HTR-8/SVneo (cell line): ENCODE measurements at regions not wholly inside any gene's neighbourhood (a gene's known extent, or its start where the extent isn't known, plus 50 kb on each side); places are given as distances from the start of the nearest gene placed in this dataset.
"Not testable (repeated sequence)": the region's sequence is repeated elsewhere in the genome, so short reads cannot be mapped to it uniquely, and the experiment has no call there.

Experiments used
- DNase-seq: peaks from one replicate; pipeline ENCODE4 v3.0.0; 2011; ENCODE audit warnings: low spot score, mixed read lengths; ENCODE audit not compliant: insufficient read length
- FAIRE-seq: peaks from 2 replicates; lab custom pipeline; 2011; peaks lifted over from hg19 to GRCh38; lab: Jason Lieb, UNC

DNA sequence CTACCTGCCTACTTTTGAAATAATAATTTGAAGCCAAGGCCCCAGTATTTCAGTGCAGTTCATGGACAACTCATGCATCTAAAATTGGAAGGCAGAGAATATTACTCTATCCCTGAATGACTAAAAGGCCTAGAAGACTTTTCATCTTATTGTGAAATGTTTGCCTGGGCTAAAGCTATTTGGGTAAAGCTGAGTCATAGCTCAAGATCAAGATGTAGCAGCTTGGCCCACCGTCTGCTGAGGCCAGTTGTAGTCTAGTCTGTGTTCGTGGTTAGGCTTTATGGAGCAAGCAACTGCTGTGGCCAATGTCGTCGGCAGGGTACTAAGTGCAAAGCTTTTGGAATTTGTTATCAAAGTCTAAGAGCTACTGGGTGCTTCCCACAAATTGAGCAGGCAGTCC lies 929.1 kb downstream of the RAB28 start:
- FAIRE-seq: no peak
- DNase-seq: no peak

GRCh38 chr4:12548678-12549077 lies 935.5 kb downstream of the RAB28 start:
- FAIRE-seq (no peak), DNase-seq (no peak)

DNA sequence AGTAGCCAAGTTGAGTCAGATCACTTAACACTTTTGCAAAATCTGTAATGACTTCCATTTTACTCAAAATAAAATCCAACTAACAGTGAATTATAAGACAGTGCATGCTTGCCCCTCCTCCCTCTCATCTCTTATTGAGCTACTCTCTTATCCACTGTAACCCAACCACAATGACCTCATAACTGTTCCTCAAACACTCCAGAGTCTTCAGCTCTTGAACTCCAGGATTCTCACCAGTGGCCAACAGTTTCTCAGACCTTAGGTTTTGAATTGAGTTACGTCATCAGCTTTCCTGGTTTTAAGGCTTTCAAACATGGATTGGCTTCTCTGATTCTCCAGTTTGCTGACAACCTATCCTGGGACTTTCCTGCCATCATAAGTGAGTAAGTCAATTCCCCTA lies 938.3 kb downstream of the RAB28 start:
- FAIRE-seq (no peak), DNase-seq (no peak)

- FAIRE-seq: no peak
- no peak for DNase-seq
Observed at GRCh38 chr4:12538162-12538561, 946.0 kb downstream of the RAB28 start.

GRCh38 chr4:12534684-12535083 lies 949.5 kb downstream of the RAB28 start:
- FAIRE-seq: no peak
- DNase-seq: no peak

GRCh38 chr4:12519426-12519825 lies 964.7 kb downstream of the RAB28 start:
- DNase-seq (no peak), FAIRE-seq (no peak)

DNA sequence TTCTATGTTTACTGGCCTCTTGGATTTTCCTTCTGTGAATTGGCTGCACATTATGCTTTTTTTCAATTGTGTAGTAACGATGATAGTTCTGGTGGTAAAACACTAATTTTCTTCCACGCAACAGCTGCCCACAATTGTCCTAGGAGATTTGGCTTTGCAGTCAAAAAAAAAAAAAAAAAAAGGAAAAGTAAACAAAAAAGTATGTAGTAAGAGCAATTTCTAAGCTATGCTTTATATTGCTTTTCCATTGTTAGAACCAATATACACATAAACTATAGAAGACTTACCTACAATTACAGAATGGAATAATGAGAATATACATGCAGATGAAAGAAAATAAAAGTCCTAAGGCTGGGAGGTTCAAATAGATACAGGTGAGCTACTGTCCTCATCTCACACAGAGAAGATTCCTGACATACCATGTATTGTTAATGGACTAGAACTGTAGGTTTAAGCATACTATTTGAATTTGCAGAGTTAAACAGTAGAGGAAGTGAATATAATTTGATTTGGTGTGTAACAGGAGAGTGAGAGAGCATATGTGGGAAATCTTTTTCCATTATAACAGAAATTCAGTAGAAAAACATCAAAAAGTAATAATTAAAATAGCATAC lies 976.2 kb downstream of the RAB28 start:
- FAIRE-seq (no peak), DNase-seq (no peak)

DNA sequence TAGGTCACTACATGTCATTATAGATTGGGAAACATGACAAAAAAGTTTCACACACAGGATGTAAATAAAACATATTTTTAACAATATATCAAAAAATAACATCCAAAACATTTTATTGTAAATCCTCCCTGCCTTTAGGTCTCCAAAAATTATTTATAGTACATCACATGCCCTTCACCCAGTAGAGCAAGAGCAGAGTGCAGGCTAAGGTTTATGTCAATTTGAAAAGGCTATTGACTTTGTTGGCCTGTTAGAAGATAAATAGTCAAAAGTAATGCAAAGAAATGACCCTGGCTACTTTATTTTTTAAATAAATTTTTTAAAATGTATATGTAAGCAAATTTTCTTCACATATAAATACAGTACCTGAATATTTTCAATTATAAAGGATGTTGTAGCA lies 983.7 kb downstream of the RAB28 start:
- DNase-seq (no peak), FAIRE-seq (no peak)

GRCh38 chr4:12499693-12500092 lies 984.4 kb downstream of the RAB28 start:
- DNase-seq: no peak

GRCh38 chr4:12495211-12495610 lies 988.9 kb downstream of the RAB28 start:
- DNase-seq: no peak
- FAIRE-seq: no peak

More at GRCh38 chr4:12499693-12500092, 984.4 kb downstream of the RAB28 start:
- FAIRE-seq: no peak

- FAIRE-seq (no peak), DNase-seq (no peak)
Observed at GRCh38 chr4:12492730-12493393, 991.3 kb downstream of the RAB28 start.

GRCh38 chr4:12488672-12489071 lies 995.5 kb downstream of the RAB28 start:
- FAIRE-seq (no peak), DNase-seq (no peak)

- FAIRE-seq: no peak
- DNase-seq: no peak
Observed at GRCh38 chr4:12487000-12487399, 997.1 kb downstream of the RAB28 start.

DNA sequence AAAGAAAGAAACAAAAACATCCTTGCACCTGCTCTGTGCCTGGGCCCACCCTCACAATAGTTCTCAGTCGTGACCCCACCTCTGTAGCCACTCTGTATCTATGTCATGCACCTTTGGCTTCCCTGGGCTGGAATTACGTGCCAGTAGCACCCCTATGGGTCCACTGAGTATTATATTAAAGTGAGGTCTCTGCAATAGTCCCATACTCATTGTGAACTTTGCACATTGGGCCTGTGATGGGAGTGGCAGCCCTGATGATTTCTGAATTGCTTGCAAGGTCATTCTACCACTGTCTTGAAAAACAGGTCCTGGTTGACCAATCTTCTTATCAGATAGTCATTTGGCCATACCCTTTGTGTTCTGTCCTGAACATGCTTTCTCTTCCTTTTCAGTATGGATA lies 1012.1 kb downstream of the RAB28 start:
- no peak for DNase-seq
- FAIRE-seq: no peak

DNA sequence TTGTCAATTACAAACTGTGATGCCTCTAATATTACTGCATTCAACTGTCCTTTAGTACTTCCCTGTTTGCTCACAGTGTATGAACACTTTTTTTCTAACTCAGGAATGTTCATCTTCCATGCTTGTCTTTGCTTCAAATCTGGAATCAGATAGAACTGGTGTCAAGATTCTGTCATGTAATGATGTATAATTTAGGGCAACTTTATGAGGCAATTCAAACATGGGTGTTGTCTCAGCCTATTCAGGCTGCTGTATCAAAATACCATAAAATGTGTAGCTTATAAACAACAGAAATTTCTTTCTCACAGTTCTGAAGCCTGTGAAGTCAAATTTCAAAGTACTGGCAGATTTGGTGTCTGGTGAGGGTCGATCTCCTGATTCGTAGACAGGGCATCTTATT lies 1012.9 kb downstream of the RAB28 start:
- DNase-seq (no peak), FAIRE-seq (no peak)

DNA sequence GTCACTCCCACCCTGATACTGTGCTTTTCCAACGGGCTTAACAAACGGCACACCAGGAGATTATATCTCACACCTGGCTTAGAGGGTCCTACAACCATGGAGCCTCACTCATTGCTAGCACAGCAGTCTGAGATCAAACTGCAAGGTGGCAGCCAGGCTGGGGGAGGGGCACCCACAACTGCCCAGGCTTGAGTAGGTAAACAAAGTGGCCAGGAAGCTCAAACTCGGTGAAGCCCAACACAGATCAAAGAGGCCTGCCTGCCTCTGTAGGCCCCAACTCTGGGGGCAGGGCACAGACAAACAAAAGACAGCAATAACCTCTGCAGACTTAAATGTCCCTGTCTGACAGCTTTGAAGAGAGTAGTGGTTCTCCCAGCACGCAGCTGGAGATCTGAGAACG lies 1022.6 kb downstream of the RAB28 start:
- FAIRE-seq, DNase-seq: not testable (repeated sequence)

GRCh38 chr4:12459126-12459525 lies 1025.0 kb downstream of the RAB28 start:
- DNase-seq: no peak
- no peak for FAIRE-seq

GRCh38 chr4:12458621-12459020 lies 1025.5 kb downstream of the RAB28 start:
- no peak for DNase-seq
- FAIRE-seq: no peak

DNA sequence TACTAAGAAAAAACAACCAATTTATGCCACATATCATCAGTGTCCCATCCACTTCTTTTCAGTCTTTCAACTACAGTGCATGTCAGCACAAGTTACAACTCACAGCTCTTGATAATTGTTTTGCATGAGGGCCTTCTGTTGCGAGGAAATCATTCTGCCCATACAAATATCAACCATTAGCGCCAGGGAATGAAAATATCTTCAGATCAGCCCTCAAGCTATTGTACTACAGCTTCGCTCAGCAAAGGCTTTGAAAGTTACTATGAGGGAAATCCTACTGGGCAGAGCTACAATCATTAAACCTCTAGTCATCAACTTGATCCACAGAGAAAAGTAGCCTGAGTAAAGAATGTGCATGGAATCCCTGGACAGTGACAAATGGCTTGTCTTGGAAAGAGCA lies 1023.6 kb upstream of the HS3ST1 start:
- DNase-seq (no peak), FAIRE-seq (no peak)

- no peak for FAIRE-seq
Observed at GRCh38 chr4:12447451-12447850, 1018.8 kb upstream of the HS3ST1 start.

DNA sequence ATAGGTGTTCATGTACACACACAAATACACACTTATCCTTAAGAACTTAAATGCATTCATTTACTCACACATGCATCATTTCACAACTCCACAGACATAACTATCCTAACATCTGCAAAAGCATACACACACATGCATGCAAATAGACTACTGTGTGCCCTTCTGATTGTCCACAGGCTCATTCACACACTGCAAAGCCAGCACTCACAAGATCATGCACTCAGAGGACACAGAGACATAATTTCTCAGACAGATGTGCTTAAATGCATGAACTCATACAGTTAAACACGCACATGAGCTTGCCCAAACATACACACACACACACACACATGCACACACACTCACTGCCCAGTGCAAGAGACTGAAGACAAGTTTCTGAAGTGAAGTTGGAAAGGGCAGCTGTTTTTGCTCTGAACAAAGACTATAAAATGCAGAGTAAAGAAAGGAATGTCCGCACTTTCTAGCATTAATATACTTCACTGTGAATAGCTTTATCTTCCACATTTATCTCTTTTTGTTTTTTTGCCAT lies 1018.0 kb upstream of the HS3ST1 start:
- FAIRE-seq (no peak), DNase-seq (no peak)

More at GRCh38 chr4:12447451-12447850, 1018.8 kb upstream of the HS3ST1 start:
- no peak for DNase-seq

GRCh38 chr4:12446256-12446655 lies 1017.6 kb upstream of the HS3ST1 start:
- FAIRE-seq: no peak
- no peak for DNase-seq
